AG08396 (cell line): ENCODE measurements at regions not wholly inside any gene's neighbourhood (a gene's known extent, or its start where the extent isn't known, plus 50 kb on each side); places are given as distances from the start of the nearest gene placed in this dataset.
A peak's percentile ranks its signal among the peaks of the same experiment; 100 is the strongest.
"Not testable (repeated sequence)": the region's sequence is repeated elsewhere in the genome, so short reads cannot be mapped to it uniquely, and the experiment has no call there.

Experiments used
- DNase-seq: peaks from one replicate; pipeline ENCODE4 v3.0.0; 2012; ENCODE audit warnings: low spot score, mixed read lengths

- no peak for DNase-seq
Observed at GRCh38 chr4:103853146-103853545, 133.4 kb upstream of the TACR3 start.

- DNase-seq: no peak
Observed at GRCh38 chr4:103845075-103845474, 125.3 kb upstream of the TACR3 start.

- DNase-seq: no peak
Observed at GRCh38 chr4:103842637-103843239, 123.0 kb upstream of the TACR3 start.

GRCh38 chr4:103842076-103842475 lies 122.3 kb upstream of the TACR3 start:
- no peak for DNase-seq

- not testable (repeated sequence) for DNase-seq
Observed at GRCh38 chr4:103810308-103810707, 90.5 kb upstream of the TACR3 start.

GRCh38 chr4:103802766-103803165 lies 83.0 kb upstream of the TACR3 start:
- no peak for DNase-seq

GRCh38 chr4:103787057-103787456 lies 67.3 kb upstream of the TACR3 start:
- DNase-seq: no peak

GRCh38 chr4:103786593-103786992 lies 66.8 kb upstream of the TACR3 start:
- no peak for DNase-seq

- DNase-seq: peak; percentile 10
Observed at GRCh38 chr4:103786014-103786413, 66.2 kb upstream of the TACR3 start.

- no peak for DNase-seq
Observed at GRCh38 chr4:103778221-103778620, 58.4 kb upstream of the TACR3 start.

GRCh38 chr4:103774326-103774825 lies 54.6 kb upstream of the TACR3 start:
- no peak for DNase-seq

- DNase-seq: no peak
Observed at GRCh38 chr4:103773691-103774231, 54.0 kb upstream of the TACR3 start.
